ENCODE measurements at regions not wholly inside any gene's neighbourhood (a gene's known extent, or its start where the extent isn't known, plus 50 kb on each side); places are given as distances from the start of the nearest gene placed in this dataset.

- H3K27me3 ChIP-seq (ENCODE audit: insufficient read depth, poor library complexity, severe bottlenecking), result peaks cover under 1% of the 10 kb centered on the region
- H3K27ac ChIP-seq (replicated peaks), result no peak overlapping the region
- DNase-seq (ENCODE audit: low read depth in 1 of 2, low spot score in 1 of 2), result no peak
- no peak overlapping the region for H3K4me3 ChIP-seq (replicated peaks; ENCODE audit: insufficient read depth, low read length)
- TF ChIP-seq CTCF (IDR thresholded peaks at IDR 0.05; ENCODE audit: insufficient read depth, low read length) (no peak), GABPA (IDR thresholded peaks at IDR 0.05; ENCODE audit: low read depth) (no peak), REST (IDR thresholded peaks at IDR 0.05; ENCODE audit: insufficient replicate concordance, low read depth) (no peak), SPI1 (IDR thresholded peaks at IDR 0.05; ENCODE audit: borderline replicate concordance, low read depth) (no peak), POLR2AphosphoS5 (IDR thresholded peaks at IDR 0.05; ENCODE audit: low read depth) (no peak)
Observed at GRCh38 chr1:217921126-217921904, 290.2 kb downstream of the SPATA17 start.

DNA sequence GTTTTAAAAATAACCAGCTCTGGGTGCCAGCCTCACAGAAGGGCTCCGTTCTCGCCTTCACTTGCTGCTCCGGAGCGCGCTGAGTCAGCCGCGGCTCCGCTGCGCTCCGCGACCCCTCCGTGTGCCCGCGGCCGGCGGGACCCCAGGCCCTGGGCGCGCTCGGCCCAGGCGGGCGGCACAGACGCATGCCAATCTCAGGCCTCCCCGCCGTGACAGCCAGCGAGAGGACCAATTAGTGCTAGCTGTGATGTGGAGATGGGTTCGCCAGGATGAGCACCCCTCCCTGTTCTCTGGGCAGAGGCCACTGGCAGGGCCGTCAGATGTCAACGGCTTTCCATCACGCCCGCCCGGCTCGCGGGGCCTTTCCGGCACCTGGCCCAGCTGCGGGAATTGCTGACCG is 293.8 kb downstream of the SPATA17 start:
- TF ChIP-seq SPI1 (IDR thresholded peaks at IDR 0.05; ENCODE audit: borderline replicate concordance, low read depth) (no peak), REST (IDR thresholded peaks at IDR 0.05; ENCODE audit: insufficient replicate concordance, low read depth) (no peak), POLR2AphosphoS5 (IDR thresholded peaks at IDR 0.05; ENCODE audit: low read depth) (no peak), GABPA (IDR thresholded peaks at IDR 0.05; ENCODE audit: low read depth) (no peak), CTCF (IDR thresholded peaks at IDR 0.05; ENCODE audit: insufficient read depth, low read length) (no peak)
- H3K27ac ChIP-seq (replicated peaks), result no peak overlapping the region
- no peak for DNase-seq (ENCODE audit: low read depth in 1 of 2, low spot score in 1 of 2)
- no peak overlapping the region for H3K4me3 ChIP-seq (replicated peaks; ENCODE audit: insufficient read depth, low read length)
- peaks cover 3% of the 10 kb centered on the region for H3K27me3 ChIP-seq (ENCODE audit: insufficient read depth, poor library complexity, severe bottlenecking)

- Histone ChIP-seq H3K4me3 (replicated peaks; ENCODE audit: insufficient read depth, low read length) (no peak overlapping the region), H3K27ac (replicated peaks) (no peak overlapping the region), H3K27me3 (ENCODE audit: insufficient read depth, poor library complexity, severe bottlenecking) (peaks cover 3% of the 10 kb centered on the region)
- no peak for DNase-seq (ENCODE audit: low read depth in 1 of 2, low spot score in 1 of 2)
- TF ChIP-seq REST (IDR thresholded peaks at IDR 0.05; ENCODE audit: insufficient replicate concordance, low read depth) (no peak), CTCF (IDR thresholded peaks at IDR 0.05; ENCODE audit: insufficient read depth, low read length) (no peak), SPI1 (IDR thresholded peaks at IDR 0.05; ENCODE audit: borderline replicate concordance, low read depth) (no peak), GABPA (IDR thresholded peaks at IDR 0.05; ENCODE audit: low read depth) (no peak), POLR2AphosphoS5 (IDR thresholded peaks at IDR 0.05; ENCODE audit: low read depth) (no peak)
Observed at GRCh38 chr1:217929213-217929885, 298.2 kb downstream of the SPATA17 start.
